CMK (cell line): ENCODE measurements at regions not wholly inside any gene's neighbourhood (a gene's known extent, or its start where the extent isn't known, plus 50 kb on each side); places are given as distances from the start of the nearest gene placed in this dataset.
"Not testable (repeated sequence)": the region's sequence is repeated elsewhere in the genome, so short reads cannot be mapped to it uniquely, and the experiment has no call there.

Experiments
- DNase-seq: peaks from one replicate; pipeline ENCODE4 v3.0.0-alpha.2; 2010; ENCODE audit warnings: low read depth

DNA sequence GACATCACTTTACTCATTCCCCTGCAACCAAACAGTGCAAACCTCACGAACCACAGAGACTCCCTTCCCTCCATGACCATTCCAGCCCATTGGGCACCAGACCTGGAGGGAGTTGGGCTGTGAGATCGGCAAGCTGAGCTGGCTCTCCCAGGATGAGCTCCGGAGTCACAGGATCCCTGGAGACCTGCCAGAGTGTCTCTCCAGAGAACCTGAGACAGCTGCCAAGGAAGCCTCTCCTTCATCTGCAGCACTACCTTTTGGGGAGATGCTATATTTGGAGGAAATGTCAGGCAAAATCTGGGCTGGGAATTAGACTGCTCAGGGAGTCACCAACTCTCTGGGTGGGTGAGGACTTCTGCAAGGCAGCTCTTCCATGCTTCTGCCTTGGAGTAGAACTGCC is 417.4 kb downstream of the TNS1 start:
- DNase-seq = no peak

DNA sequence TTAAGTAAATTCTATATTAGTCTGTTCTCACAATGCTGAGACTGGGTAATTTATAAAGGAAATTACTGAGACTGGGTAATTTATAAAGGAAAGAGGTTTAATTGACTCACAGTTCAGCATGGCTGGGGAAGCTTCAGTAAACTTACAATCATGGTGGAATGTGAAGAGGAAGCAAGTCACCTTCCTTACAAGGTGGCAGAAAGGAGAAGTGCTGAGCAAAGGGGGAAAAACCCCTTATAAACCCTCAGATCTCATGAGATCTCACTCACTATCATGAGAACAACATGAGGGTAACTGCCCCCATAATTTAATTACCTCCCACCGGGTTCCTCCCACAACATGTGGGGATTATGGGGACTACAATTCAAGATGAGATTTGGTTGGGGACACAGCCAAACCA is 422.4 kb downstream of the TNS1 start:
- not testable (repeated sequence) for DNase-seq

DNA sequence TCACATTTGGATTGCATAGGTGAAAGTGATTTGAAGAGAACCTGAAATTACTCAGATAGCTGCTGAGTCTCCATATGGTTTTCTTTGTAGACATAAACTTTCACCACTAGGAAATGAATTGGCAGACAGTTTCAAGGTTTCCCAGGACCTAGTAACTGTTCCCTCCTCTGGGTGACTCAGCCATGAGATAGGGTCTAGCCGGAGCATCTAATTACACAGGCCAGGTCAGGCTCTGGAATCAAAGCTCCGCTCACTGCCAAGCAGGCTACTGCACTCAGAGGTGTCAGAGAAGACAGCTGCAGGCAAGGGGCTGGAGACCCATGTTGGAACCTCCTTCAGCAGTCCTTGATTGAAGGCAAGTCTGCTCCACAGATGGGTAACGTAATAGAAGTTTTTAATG is 429.2 kb downstream of the TNS1 start:
- DNase-seq = no peak

DNA sequence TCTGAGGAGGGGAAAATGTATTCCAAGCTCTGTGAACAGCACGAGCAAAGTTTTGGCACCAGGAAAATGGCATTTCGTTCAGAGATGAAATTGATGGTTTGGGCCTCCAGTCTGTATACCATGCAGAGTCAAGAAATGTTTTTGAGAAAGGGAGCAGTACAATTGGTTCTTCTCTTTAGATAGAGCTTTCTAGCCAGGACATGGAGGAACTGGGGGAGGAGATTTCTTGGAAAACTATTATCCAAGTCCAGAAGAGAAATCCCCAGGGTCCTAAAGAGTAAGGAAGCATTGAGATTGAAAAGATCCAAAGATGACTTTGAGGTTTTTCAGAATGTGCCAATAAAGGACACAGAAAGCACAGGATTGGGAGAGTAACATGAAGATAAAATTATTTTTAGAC is 432.4 kb downstream of the TNS1 start:
- no peak for DNase-seq

DNA sequence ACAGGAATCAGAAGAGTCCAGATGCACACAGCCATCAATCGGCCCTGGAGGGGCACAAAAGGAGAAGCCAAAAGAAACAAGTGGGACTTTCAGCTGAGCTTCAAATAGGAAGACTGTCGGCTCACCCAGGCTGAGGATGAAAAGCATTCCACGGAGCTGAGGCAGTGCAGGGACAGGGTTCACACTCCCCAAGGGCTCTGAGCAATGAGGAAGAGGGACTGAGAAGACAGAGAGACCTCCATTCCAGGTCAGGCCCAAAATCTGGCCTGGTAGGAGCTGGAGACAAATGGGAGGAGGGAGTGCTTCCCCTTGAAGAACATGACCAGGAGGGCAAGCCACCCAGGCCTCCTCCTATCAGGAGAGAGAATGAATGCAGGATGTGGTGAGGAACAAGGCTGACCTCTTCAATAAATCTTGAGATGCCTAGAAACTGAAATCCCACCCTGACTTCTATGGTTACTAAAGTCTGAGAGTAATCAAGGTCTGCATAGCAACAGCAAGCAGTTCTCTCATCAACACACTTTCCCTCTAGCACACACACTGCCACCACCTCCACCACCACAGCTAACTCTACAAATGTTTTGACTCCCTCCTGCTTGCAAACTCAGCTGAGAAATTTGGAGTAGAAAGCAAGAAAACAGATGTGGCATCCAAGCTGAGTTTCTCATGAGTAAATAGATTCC is 434.4 kb downstream of the TNS1 start:
- DNase-seq = no peak

DNA sequence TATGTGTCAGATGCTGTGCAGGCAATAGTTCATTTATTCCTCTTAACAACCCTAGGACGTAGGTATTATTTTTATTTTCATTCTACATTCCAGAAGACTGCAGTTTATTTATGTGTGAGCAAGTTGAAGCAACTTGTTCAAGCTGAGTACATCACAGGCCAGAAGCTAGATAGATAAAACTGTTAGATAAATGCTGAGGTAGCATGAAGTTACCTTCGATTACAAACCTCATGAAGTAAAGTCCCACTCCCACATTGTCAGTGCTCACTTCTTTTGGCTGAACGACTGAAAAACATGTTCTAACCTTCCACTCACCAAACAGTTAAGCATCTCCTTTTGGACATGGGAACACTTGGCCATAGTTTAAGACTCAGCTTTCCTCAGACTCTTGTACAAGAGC is 439.2 kb downstream of the TNS1 start:
- no peak for DNase-seq

DNA sequence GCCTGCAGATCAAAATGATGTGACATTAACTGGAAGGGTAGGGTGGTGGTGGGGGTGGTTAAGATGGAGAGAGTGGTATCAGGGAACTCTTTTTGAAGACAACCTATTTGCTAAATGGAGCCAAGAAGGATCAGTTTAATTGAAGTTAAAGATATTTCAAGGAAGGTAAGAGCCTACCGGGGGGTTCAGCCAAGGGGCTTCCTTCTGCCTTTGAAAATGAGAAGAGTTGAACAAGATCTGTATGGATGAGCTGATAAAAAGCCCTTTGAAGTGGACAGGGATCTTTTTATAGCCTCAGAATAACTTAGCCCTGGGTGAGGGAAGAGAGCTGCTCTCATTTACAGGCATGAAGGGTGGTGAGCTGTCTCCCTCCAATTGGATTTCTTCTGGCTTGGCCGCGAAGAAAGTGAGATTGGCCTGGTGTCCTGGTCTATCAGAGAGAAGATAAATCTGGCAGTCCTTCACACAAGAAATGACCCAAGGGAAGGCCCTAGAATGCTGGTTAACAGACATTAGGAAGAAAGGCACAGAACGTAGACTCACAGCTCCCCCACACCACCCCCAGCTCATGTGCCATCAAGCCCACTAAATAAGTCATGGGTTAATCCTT is 439.8 kb downstream of the TNS1 start:
- DNase-seq = no peak

DNA sequence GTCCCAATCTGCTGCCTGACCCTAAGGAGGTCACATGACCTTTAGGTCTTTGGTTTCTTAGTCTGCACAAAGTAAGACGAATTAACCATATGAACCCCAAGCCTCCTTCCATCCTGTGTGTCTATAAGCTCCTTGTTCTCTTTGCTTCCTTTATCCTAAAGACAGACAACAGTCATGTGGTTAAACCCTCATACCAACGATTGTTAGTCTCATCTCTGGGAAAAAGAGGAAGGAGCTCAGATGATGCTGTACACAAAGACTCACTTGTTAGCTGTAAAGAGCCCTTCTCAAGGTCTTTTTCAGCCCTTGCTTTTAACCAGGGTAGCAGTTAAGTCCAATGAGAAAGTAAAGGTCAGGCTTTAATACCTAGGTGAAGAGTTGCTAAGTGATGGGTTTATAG is 443.7 kb downstream of the TNS1 start:
- no peak for DNase-seq

DNA sequence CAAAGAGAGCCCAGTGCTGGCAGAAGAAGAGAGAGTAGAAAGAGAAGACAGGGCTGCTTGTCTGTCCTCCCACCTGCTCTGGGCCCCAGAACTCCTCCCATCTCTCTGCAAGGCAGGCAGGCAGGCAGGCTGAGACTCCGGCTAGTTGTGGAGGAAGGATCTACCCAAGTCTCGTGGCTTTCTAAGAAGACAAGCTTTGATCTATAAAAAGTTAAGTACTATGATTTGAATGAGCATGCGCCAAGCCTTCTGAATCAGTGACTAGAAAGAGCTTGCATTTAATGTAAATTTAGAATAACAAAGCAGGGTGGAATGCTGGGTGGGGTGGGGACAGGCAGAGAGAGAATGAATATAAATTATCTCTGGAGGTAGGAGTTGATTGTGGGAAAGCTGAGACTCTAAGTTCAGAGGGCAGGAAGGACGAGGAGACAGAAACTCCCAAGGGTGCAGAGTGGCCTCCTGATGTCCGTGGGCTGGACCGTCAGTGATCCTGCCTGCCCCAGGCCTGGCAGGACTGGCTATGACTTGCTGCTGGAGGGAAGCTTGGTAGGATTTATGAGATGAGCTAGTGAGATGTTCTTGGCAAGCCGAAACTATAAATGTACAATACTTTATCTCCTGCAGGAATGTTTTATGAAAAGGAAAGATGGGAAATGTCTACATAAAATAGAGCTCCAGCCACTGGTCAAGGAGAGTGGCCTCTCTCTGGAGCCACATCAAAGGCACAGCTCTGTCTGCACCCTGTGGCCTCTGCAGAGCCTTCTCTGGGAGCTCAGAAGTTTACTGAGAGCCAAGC is 447.5 kb downstream of the TNS1 start:
- DNase-seq = no peak

DNA sequence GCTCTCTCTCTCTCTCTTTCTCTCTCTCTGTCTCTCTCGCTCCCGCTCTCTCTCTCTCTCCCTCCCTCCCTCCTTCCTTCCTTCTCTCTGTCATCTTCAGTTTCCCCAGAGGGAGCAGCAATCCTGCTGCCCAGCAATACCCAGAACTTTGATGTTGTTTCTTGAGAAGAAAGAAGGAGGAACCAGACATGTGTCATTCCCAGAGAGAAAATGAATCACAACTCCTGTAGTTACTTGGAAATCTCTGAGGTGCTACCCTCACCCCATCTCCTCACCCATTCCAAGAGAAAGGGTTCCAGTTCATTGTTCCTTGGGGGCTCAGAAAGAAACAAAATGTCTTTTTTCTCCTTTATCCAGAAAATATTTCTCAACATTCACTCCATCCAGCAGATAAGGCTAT is 449.1 kb downstream of the TNS1 start:
- DNase-seq = no peak

DNA sequence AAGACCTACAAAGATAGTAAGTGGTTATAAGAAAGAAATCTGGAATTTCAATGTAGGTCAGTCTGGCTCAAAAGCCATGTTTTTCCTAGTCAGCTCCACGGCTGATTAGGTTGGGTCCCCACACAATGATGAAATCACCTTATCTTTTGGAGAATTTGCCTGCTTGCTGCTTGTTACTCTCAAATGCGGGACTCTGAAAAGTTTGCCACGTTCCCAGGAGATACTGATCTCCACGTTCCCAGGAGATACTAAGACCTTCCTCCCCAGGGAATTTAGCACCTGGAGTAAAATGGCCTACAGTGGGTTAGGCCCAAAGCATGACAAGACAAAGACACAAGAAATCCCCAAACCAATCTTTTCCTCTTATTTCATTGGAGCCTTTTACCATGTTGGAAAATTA is 449.6 kb downstream of the TNS1 start:
- no peak for DNase-seq

DNA sequence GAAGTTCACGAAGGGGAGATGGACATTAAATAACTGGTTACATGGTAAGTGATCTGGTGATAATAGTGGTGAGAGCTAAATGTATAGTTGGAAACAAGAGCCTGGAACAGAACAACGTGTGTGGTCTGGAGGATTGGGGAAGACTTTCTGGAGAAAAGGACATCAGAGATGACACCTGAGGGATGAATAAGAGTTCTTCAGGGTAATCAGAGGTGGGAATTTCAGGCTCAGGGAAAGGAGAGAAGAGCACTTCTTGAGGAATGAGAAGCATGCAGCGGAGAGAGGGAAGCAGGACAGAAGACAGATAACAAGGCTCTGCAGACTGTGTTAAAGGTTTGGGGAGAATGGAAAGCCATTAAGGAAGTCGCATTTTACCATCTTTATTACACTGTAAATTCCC is 450.7 kb downstream of the TNS1 start:
- no peak for DNase-seq

DNA sequence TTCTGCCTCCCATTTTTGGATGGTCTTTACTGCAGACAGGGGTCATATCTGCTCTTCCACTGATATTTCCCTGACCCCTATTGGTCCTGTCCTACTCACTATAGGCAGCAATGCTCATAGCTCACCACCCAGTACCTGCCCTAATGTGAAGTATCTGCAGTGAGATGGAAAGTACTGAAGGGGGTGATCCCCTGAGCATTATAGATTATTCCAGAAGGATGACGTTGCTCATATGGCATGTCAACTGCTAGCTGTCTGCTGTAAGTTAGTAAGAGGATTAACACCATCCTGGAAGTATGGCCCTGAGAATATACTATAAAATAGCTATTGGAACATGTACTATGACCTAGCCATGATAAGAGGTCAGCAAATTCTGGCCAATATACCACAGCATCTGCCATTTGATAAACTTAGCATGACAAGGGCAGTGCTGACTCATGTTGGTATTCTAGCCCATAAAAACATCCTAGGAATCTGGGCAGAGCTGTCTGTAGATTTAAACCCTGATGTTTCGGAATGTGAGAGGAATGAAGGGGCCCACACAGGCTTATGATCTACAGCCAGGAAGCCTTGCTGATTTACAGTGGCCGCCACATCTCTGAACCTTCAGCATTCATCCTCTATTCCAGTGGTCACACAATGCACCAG is 451.4 kb downstream of the TNS1 start:
- DNase-seq = no peak

DNA sequence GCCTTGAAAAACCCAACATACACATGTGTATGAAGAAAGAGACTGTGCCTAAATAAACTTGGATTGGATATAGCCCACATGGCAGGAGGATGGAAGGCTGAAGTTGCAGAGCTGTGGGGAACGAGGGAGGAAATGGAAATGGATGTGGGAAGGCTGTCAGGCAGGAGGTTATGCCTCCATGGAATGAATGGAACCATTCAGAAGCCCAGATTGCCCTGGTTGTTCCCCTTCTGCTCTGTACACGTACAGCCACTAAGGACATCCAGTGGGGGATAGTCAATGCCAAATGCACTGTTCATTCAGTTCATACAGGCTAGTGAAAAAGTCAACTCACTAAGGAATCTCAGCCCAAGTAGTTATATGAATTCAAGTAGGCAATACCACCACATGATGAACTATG is 463.7 kb downstream of the TNS1 start:
- no peak for DNase-seq

DNA sequence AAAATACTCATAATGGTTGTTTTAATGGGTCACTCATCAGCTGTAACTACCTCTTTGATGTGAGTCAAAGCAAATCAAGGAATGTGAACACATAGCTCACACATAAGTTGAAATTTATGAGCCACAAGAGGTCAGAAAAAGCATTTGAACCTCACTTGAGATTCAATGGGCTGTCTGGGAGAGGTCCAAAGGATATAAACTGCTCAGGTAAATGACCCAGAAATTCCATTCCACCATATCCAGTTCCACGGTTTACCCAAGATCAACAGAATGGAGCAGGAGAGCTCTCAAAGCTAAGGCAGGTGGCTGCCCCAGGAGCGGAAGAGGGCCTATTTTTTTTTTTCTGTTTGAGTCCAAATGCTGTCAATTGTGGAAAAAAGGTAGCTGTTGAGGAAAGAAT is 464.1 kb downstream of the TNS1 start:
- DNase-seq = no peak

DNA sequence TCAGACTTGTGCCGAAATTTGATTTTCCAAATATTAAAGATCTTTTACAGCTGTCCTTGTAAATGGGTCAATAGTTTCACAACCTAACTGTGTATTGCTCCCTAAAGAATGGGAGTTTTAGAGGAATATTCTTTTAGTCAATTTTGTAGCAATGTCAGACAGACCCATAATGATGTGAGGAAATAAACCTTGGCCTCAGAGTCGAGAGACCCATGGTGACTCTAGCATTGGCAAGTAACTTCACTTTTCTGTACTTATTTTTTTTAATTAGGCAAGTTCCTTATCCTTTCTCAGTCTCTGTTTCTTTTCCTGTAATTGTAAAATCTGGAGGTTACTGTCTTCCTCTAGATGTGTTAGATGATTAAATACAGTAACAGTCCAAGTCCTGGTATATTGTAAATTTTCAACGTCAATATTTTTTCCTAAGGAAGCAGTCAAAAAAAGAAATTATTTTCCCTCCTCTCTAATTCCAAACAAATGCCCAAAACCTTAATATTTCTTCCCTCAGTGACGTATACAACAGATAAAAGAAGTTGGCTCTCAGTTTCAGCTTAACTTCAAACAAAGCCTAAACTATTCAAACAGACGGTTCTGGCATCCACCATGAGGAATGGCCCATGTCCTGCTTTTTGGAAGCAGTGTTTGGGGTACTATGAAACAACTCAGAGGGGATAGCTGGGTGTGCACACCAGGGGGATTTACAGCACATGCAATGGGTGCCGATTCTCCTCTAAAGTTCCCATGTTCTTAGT is 466.7 kb downstream of the TNS1 start:
- DNase-seq = no peak

DNA sequence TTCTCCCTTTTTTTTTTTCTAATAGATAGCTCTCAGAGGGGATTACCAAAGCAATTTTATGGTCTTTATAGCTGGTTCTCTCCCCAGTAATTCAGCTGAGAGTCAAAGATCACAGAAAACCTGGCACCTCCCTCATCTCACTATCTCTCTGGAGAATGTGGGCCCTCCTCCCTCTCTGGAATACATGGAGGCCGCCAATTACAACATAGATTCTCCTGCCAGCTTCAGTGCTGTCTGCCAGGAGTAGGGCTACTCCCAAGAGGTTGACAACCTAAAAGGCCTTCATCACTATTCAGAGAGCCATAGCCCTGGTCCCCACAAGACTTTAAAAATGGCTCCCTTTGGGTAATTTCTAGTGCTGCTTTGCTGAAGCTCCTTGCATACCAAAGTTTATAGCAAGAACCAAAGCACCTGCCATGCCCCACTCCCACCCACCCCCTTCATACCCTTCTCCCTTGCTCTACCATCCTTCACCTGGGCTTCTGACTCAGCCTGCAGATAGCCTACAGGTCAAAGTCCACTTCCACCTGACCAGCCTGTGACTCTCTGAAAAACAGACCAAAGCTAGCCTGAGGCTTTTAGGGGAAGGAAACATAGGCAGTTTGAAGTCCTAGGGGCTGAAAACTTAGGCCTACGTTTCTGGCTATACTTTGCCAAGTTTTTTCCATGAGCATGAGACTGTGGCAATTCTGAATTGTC is 472.3 kb downstream of the TNS1 start:
- DNase-seq = no peak

DNA sequence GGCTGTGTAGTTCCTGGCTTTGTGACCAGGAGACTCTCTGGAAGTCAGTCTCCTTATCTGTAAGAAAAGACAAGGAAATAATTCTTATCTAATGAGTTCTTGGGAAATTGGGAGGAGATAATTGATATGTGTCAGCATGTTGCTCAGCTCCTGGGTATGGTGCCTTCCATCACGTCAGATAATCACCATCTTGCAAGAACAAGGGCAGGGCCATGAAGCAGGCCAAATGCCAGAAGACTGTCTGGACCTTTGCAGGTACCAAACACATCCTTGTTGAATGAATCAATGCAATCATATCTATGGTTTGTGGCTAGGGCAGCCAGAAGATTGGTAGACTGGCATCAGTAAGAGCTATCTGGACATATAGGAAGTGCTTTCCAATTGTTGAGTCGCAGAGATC is 473.5 kb downstream of the TNS1 start:
- DNase-seq = no peak

DNA sequence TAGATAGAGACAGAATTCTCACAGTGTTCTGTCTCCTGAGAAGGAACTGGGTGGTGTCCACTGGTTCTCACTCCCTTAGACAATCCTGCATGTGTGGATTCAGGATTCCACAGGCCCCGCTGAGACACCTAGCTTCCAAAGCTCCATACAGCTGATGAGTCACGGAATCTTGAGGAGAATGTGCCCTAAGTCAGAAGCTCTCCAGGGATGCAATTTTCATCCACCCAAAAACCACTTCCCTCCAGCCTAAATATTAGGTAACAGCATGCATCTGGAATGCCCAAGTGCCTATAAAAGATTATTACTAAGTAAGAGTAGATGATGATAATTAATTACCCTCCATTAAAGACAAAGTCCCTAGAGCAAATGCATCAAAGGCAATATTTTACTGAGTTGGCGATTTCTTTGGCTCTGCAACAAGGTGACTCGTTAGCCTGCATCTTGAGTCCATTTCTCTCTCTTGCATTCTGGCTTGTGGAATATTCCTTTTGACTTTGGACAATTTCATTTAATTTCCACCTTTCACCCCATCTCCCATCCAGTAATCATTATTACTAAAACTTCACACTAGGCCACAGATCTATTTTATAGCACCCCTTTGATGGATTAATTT is 475.1 kb downstream of the TNS1 start:
- no peak for DNase-seq

DNA sequence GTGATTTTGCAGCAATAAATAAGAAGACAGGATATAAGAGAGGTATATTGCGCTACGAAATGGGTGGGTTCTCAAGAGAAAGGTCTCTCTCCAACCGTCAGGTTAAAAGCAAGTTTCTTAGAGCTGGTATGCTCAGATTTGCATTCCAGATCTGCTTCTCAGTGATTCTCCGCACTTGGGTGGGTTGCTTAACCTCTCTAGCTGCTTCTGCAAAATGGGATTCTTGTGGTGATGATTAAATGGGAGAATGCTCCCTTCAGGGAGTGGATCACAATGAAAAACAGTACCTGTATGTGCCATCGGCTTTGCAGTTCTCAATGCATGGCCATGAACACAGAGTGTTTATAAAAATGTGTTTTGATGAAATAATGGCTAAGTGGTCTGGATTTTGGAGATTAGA is 477.7 kb downstream of the TNS1 start:
- DNase-seq = no peak

DNA sequence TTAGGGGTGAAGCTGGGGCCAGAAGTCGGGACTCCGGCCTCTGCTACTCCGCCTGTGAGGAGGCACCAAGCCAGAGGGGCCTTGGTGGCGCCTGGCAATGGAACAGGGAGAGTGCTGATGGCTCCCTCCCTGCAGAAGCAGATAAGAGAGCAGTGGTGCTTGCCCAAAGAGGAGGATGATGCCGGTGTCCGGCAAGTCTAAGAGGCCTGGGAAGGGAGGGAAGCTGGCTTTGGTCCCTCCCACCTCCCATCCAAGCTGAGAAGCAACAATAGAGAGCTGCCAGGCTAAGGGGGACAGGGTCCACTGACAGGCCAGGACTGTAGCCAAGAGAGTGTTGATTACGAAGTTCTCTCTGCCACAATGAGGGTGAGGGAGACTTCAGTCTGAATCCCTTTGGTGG is 479.5 kb downstream of the TNS1 start:
- DNase-seq = no peak
